ENCODE measurements at regions not wholly inside any gene's neighbourhood (a gene's known extent, or its start where the extent isn't known, plus 50 kb on each side); places are given as distances from the start of the nearest gene placed in this dataset.

- no peak for ATAC-seq (ENCODE audit: low FRiP score)
- TF ChIP-seq CTCF (IDR thresholded peaks at IDR 0.05): no peak
- no peak for DNase-seq (ENCODE audit: low spot score)
Measured at GRCh38 chr11:70925238-70925637, 327.1 kb downstream of the SHANK2 start.

GRCh38 chr11:70926543-70927201 is 325.7 kb downstream of the SHANK2 start:
- DNase-seq (ENCODE audit: low spot score): no peak
- no peak for ATAC-seq (ENCODE audit: low FRiP score)
- TF ChIP-seq CTCF (IDR thresholded peaks at IDR 0.05): no peak

DNA sequence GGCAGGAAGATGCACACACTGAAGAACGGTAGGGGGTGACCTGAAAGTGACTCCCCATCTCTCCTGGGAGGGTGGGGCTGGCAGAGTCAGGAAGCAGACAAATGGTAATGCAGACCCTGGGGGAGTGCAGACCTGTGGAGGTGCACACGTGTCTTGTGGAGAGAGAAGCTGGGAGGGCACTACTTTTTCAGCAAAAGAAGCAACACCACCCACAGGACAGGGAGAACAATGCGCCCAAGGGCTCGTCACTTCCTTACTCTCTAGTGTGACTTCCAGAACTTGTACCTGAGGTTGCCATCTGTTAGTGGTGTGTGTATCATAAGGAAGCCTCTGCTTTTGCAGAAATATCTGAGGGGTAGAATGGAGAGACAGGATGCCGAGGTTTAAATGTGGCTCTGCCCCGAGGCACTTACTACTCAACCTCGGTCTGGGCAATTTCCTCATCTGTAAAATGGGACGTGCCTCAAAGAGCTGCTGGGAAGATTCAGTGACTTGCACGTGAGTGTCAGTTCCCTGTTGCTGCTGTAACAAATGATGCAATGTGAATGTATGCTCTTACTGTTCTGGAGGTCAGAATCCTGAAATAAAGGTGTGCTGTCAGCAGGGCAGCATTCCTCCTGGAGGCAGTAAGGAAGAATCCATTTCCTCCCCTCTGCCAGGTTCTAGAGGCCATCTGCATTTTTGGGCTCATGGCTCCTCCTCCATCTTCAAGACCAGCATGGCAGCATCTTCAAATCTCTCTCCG is 323.4 kb downstream of the SHANK2 start:
- TF ChIP-seq CTCF (IDR thresholded peaks at IDR 0.05): no peak
- no peak for DNase-seq (ENCODE audit: low spot score)
- no peak for ATAC-seq (ENCODE audit: low FRiP score)

- DNase-seq (ENCODE audit: low spot score) (no peak), ATAC-seq (ENCODE audit: low FRiP score) (no peak)
- no peak for TF ChIP-seq CTCF (IDR thresholded peaks at IDR 0.05)
Measured at GRCh38 chr11:70930215-70930614, 322.2 kb downstream of the SHANK2 start.

DNA sequence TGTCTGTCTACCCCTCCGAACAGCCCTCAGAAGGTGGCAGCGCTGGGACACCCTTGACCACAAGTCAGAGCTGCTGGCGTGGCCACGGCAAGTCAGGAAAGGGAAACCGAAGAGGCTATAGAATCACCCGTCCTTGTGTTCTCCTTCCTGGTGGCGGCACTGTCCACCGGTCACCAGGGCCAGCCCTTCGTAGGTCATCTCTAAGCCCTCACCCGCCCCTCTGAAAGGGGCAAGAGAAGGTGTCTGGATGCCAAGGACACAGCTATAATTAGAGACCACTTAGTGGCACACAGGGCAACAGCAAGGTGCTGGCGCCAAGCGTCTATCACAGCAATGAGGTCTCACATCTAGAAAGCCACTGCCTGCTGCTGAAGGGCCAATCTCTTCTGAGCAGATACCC is 320.9 kb downstream of the SHANK2 start:
- DNase-seq (ENCODE audit: low spot score): no peak
- TF ChIP-seq CTCF (IDR thresholded peaks at IDR 0.05): no peak
- ATAC-seq (ENCODE audit: low FRiP score): no peak

DNA sequence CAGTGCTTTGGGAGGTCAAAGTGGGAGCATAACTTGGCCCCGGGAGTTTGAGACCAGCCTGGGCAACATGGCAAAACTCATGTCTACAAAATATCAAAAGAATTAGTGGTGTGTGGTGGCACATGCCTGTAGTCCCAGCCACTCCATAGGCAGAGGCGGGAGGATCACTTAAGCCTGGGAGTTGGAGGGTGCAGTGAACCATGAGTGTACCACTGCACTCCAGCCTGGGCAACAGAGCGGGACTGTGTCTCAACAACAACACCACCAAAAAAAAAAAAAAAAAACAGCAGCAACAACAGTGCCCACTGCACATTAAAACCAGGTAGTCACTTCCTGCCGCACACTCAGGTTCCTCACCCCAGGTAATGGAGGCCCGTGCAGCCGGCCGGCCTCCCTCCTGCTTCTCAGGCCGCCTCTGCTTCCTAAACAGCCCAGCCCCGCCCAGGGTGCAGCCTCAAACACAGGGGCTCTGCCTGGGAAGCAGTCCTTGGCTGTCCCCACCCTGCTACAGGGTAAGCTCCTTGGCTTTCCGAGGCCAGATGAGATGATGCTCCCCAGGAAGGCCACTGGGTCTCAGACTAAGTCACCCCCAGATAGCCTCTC is 318.3 kb downstream of the SHANK2 start:
- no peak for ATAC-seq (ENCODE audit: low FRiP score)
- DNase-seq (ENCODE audit: low spot score): no peak
- TF ChIP-seq CTCF (IDR thresholded peaks at IDR 0.05): no peak

Measured in omental fat pad (tissue), 3 donors.